BJ (cell line): ENCODE measurements at regions not wholly inside any gene's neighbourhood (a gene's known extent, or its start where the extent isn't known, plus 50 kb on each side); places are given as distances from the start of the nearest gene placed in this dataset.
A peak's percentile ranks its signal among the peaks of the same experiment; 100 is the strongest.

Experiments
- CTCF ChIA-PET: fragments of 350-600 bp; formaldehyde crosslinking; extraction: SDS; loops from one replicate; lab custom pipeline; 2021; ENCODE audit warnings: antibody characterized with exemption, inconsistent platforms; lab: Yijun Ruan, JAX
- POLR2A ChIA-PET: fragments of 300-600 bp; sonication (Branson Sonifier 250); formaldehyde crosslinking; extraction: SDS; loops from one replicate; lab custom pipeline; 2021; ENCODE audit warnings: antibody characterized with exemption; lab: Charles Lee
- DNase-seq: peaks from one replicate; pipeline ENCODE4 v3.0.0-alpha.2; 2011; ENCODE audit warnings: low read depth
- H3K27me3 ChIP-seq: 2 replicates; pipeline ENCODE4 v1.6.0; 2011; ENCODE audit warnings: low read length; ENCODE audit not compliant: control insufficient read depth, insufficient read depth
- H3K36me3 ChIP-seq: 2 replicates; pipeline ENCODE4 v1.5.1; 2011; ENCODE audit warnings: low read length; ENCODE audit not compliant: control insufficient read depth, insufficient read depth
- H3K4me3 ChIP-seq: 2 replicates; pipeline ENCODE4 v1.5.1; 2011; ENCODE audit warnings: low read depth, mild to moderate bottlenecking, control low read depth, low read length
- TF ChIP-seq, protein P1 (sequence below): IDR thresholded peaks from 2 replicates; pipeline ENCODE4 v1.5.1; 2011; ENCODE audit warnings: low read depth, mild to moderate bottlenecking, control low read depth, inconsistent platforms, low read length, moderate library complexity; ENCODE audit not compliant: insufficient read depth

DNA sequence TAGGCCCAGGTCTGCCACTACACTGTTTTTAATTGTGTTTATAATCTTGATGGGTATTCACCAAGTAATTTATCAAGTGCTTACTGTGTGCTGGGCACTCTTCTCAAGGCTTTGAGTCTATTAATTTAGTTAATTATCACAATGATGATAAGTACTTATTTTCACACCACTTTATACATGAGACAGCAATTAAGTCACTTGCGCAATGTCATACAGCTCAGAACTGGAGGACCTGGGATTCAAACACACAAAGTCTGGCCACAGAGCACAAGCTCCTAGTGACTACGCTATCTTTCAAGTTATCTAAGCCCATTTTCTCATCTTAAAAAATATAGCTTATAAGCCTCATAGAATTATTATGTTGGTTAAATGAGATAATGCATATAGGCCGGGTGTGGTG is 85.0 kb downstream of the LLPH start:
- Histone ChIP-seq H3K36me3 (no peaks in the 10 kb centered on the region), H3K27me3 (no peaks in the 10 kb centered on the region), H3K4me3 (no peak overlapping the region)
- ChIA-PET CTCF (interaction anchor here (1.7 to 1.8 kb wide), 2 partner anchors 10 to 745 kb away, joined by 5 to 11 read pairs; no protein-coding TSS in a partner anchor), POLR2A (no interaction called here)
- TF ChIP-seq, protein P1, sequence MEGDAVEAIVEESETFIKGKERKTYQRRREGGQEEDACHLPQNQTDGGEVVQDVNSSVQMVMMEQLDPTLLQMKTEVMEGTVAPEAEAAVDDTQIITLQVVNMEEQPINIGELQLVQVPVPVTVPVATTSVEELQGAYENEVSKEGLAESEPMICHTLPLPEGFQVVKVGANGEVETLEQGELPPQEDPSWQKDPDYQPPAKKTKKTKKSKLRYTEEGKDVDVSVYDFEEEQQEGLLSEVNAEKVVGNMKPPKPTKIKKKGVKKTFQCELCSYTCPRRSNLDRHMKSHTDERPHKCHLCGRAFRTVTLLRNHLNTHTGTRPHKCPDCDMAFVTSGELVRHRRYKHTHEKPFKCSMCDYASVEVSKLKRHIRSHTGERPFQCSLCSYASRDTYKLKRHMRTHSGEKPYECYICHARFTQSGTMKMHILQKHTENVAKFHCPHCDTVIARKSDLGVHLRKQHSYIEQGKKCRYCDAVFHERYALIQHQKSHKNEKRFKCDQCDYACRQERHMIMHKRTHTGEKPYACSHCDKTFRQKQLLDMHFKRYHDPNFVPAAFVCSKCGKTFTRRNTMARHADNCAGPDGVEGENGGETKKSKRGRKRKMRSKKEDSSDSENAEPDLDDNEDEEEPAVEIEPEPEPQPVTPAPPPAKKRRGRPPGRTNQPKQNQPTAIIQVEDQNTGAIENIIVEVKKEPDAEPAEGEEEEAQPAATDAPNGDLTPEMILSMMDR: no peak
- DNase-seq: no peak

DNA sequence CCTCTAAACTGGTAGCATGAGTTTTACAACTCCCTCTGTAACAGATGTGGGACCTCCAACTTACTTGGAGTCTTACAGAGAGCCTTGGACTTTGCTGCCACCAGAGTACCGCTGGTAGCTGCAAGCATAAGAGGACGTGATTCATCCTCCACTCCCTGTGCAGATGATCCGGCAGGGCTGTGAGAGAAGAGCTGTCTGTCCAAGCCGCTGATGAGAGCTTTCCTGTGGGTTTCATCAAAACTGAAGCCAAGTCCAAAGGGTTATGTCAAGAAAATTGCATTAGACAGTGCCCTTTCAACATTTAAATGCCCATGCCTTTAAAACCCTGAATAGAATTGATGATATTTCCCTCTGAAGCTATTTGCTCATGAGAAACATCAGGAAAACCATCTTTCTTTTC is 85.8 kb downstream of the LLPH start:
- no peak for DNase-seq
- POLR2A ChIA-PET: no interaction called here

DNA sequence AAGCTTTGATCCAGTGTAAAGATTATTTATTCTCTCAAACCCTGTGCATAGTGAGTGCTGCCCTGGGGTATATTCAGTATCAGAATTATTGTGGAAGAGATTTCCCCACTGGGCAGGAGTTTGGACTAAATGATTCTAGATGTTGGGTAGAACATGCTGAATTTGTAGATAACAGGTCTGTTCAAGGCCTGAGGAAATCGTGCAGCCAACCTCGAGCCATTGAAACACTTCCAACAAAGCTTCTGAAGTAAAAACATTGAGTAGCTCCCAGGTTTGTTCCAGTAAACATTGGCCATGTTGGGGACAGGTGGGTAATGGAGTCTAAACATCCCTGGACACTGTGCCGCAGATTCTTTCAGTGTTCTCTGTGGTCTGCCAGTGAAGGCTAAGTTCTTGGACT is 87.5 kb downstream of the LLPH start:
- DNase-seq: no peak
- TF ChIP-seq, protein P1: no peak
- CTCF ChIA-PET: no interaction called here
- H3K36me3 ChIP-seq: no peaks in the 10 kb centered on the region
- no peaks in the 10 kb centered on the region for H3K27me3 ChIP-seq
- POLR2A ChIA-PET: no interaction called here
- H3K4me3 ChIP-seq: no peak overlapping the region

More for the DNA sequence above, 85.8 kb downstream of the LLPH start:
- TF ChIP-seq, protein P1: no peak
- Histone ChIP-seq H3K4me3 (no peak overlapping the region), H3K36me3 (no peaks in the 10 kb centered on the region), H3K27me3 (no peaks in the 10 kb centered on the region)
- CTCF ChIA-PET: interaction anchor here (0.9 to 1.8 kb wide), 3 partner anchors 9 to 745 kb away, joined by 3 to 11 read pairs (median 5); no protein-coding TSS in a partner anchor

DNA sequence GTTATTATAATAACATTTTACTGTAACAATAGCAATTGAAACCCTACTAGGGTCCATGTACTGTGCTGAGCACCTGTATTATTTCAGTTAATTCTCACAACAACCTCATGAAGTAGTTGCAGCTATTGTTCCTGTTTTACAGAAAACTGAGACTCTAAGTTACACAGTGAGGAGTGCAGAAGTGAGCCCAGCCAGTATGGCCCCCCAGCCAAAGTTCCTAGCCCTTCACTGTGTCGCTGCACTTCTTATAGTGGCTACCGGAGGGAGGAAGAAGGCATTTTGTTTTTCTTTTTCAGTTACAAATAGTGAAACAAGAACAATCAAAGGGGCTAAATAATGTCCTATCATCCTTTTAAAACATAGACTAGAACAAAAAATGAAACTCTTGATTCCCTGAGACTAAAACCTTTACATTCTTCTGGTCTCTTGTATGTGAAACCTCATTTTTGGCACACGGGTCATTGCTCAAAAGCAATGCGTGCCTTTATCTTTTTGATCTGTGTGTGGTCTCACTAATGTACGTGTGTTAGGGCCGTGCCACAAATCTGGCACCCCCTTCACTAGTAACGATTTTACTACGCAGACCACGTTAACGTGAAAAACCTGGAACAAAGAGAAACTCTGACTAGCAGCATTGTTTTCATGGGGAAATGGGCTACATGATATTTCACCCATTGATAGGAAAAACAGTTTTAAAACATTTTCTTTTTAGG is 88.7 kb downstream of the LLPH start:
- no peak for DNase-seq
- POLR2A ChIA-PET: no interaction called here
- CTCF ChIA-PET: no interaction called here
- Histone ChIP-seq H3K36me3 (no peaks in the 10 kb centered on the region), H3K4me3 (no peak overlapping the region), H3K27me3 (no peaks in the 10 kb centered on the region)
- TF ChIP-seq, protein P1: no peak

DNA sequence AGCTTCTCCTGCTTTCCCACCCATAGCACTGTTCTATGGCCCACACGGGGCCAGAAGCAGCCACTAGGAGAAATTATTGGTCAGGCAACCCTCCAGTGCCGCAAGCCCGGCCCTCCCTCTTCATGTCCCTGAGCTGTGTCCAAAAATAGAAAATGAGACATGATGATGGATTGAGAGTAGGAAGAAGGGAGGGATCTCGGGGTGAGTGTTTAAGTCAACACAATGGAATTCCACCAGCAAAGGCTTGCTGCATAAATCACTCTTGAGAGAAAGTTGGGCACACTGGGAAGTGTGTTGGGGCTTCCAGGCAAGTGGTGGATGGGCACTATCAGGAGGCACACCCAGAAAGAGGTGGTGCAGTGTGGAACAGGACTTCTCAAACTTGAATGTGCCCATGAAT is 94.2 kb downstream of the LLPH start:
- ChIA-PET CTCF (interaction anchor here (1.0 to 2.1 kb wide), 16 partner anchors 9 to 434 kb away, joined by 3 to 11 read pairs (median 4); no protein-coding TSS in a partner anchor), POLR2A (no interaction called here)
- Histone ChIP-seq H3K36me3 (no peaks in the 10 kb centered on the region), H3K27me3 (no peaks in the 10 kb centered on the region), H3K4me3 (no peak overlapping the region)
- DNase-seq: peak; percentile 85
- TF ChIP-seq, protein P1: no peak
